ENCODE measurements at regions not wholly inside any gene's neighbourhood (a gene's known extent, or its start where the extent isn't known, plus 50 kb on each side); places are given as distances from the start of the nearest gene placed in this dataset.

DNA sequence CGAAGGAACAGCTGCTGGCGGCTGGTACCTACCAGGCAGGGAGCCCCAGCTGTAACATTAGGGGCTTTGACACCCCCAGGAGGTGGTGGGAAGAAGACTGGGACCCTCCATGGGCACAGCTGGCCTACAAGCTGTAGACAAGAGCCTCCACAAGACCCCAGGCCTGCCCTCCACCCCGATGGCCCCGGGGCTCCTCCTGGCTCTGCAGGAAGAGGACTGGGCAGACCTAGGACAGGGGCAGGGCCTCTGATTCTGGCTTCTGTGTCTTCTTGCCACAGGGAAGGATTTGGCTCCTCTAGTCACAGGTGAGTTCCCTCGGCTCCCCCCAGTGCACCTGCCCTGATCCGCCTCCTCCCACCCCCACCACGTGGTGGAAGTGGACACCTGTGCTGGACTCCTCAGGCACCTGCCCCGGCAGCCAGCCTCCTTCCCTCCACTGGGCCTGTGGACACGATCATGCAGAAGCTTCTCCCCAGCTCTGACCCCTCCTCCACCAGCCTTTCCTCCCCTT lies 53.4 kb upstream of the ODC1 start:
- no peaks in the 10 kb centered on the region for H3K9me1 ChIP-seq (ENCODE audit: control insufficient read depth, extremely low read depth, insufficient read depth, low read length)
- H4K20me1 ChIP-seq (ENCODE audit: control insufficient read depth, extremely low read depth, insufficient read depth, low read length) = no peaks in the 10 kb centered on the region
- H3K9me3 ChIP-seq (ENCODE audit: control insufficient read depth, low read depth, low read length) = no peaks in the 10 kb centered on the region
- TF ChIP-seq, protein P1, sequence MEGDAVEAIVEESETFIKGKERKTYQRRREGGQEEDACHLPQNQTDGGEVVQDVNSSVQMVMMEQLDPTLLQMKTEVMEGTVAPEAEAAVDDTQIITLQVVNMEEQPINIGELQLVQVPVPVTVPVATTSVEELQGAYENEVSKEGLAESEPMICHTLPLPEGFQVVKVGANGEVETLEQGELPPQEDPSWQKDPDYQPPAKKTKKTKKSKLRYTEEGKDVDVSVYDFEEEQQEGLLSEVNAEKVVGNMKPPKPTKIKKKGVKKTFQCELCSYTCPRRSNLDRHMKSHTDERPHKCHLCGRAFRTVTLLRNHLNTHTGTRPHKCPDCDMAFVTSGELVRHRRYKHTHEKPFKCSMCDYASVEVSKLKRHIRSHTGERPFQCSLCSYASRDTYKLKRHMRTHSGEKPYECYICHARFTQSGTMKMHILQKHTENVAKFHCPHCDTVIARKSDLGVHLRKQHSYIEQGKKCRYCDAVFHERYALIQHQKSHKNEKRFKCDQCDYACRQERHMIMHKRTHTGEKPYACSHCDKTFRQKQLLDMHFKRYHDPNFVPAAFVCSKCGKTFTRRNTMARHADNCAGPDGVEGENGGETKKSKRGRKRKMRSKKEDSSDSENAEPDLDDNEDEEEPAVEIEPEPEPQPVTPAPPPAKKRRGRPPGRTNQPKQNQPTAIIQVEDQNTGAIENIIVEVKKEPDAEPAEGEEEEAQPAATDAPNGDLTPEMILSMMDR (optimal IDR thresholded peaks at IDR 0.05 in 1 of 3, IDR thresholded peaks at IDR 0.05 in 1 of 3, conservative IDR thresholded peaks at IDR 0.05 in 1 of 3; ENCODE audit: extremely low read depth in 1 of 3, insufficient read depth in 2 of 3, low read length in 3 of 3) = no peak
- TF ChIP-seq EZH2 (IDR thresholded peaks at IDR 0.05; ENCODE audit: low read length) = no peak
- dilution Hi-C loops (cut with MboI; ENCODE audit: extremely low pct_ligation_motif_present, low sequenced_read_pairs) = no loop called here
- no peak for FAIRE-seq
- peaks cover 37% of the 10 kb centered on the region for H3K4me1 ChIP-seq (ENCODE audit: control insufficient read depth, extremely low read depth, insufficient read depth, low read length)
- no peak overlapping the region for H2AFZ ChIP-seq (ENCODE audit: control insufficient read depth, low read length)
- H3K9ac ChIP-seq (ENCODE audit: control insufficient read depth, extremely low read depth, insufficient read depth, low read length) = peak overlapping the region; percentile 35
- peak overlapping the region in 1 of 3 experiments; percentile 11 for H3K4me3 ChIP-seq (ENCODE audit: control insufficient read depth in 2 of 3, extremely low read depth in 1 of 3, insufficient read depth in 2 of 3, low read depth in 1 of 3, low read length in 3 of 3)
- DNase-seq (ENCODE audit: low read depth, low spot score) = no peak
- no peaks in the 10 kb centered on the region for H3K27me3 ChIP-seq (ENCODE audit: control insufficient read depth, extremely low read depth, insufficient read depth, low read length)
- no peak overlapping the region for H3K4me2 ChIP-seq (ENCODE audit: control insufficient read depth, extremely low read depth, insufficient read depth, low read depth, low read length)
- H3K79me2 ChIP-seq (ENCODE audit: control insufficient read depth, insufficient read depth, low read length) = no peaks in the 10 kb centered on the region
- no peak overlapping the region for H3K27ac ChIP-seq (ENCODE audit: control insufficient read depth, insufficient read depth, low read length)
- no peaks in the 10 kb centered on the region for H3K36me3 ChIP-seq (ENCODE audit: control insufficient read depth in 2 of 2, extremely low read depth in 1 of 2, insufficient read depth in 2 of 2, low read length in 2 of 2)

DNA sequence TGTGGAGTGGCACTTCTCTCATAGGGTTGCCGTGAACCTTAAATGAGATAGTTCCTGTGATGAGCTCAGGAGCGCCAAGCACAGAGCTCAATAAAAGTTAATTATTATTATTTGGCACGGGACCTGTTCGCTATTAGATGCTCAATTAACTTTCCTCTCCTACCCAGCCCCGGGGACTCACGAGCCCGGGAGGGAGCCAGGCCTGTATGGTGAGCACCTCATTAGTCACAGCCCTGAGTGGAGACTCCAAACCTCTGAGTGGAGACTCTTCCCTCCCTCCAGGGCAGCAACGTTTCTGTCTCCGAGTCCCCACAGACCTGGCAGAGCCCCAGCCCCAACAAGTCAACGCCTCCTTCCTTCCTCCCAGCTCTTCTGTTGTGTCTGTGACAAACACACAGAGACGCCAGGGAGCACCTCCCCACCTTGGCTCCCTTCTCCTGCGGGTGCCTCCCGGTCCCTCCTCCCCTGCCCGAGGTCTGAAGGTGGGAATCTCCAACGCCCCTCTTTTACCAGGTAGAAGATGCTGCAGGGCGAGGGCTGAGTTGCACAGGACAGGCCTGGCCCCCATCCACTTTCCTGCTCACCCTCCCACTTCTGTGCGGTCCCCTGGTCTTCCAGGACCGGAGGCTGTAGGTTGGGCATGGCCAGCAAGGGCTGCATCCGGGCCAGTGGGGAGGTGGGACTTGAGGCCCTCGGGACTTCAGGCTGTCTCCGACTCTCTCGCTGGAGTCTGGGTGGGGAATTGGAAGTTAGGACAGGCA lies 52.7 kb upstream of the ODC1 start:
- H3K9me1 ChIP-seq (ENCODE audit: control insufficient read depth, extremely low read depth, insufficient read depth, low read length) = no peaks in the 10 kb centered on the region
- H4K20me1 ChIP-seq (ENCODE audit: control insufficient read depth, extremely low read depth, insufficient read depth, low read length) = no peaks in the 10 kb centered on the region
- FAIRE-seq = peak; percentile 32
- H3K79me2 ChIP-seq (ENCODE audit: control insufficient read depth, insufficient read depth, low read length) = no peaks in the 10 kb centered on the region
- dilution Hi-C loops (cut with MboI; ENCODE audit: extremely low pct_ligation_motif_present, low sequenced_read_pairs) = no loop called here
- H3K9ac ChIP-seq (ENCODE audit: control insufficient read depth, extremely low read depth, insufficient read depth, low read length) = peak overlapping the region; percentile 35
- no peaks in the 10 kb centered on the region for H3K9me3 ChIP-seq (ENCODE audit: control insufficient read depth, low read depth, low read length)
- no peak overlapping the region for H3K27ac ChIP-seq (ENCODE audit: control insufficient read depth, insufficient read depth, low read length)
- peaks cover 37% of the 10 kb centered on the region for H3K4me1 ChIP-seq (ENCODE audit: control insufficient read depth, extremely low read depth, insufficient read depth, low read length)
- H3K27me3 ChIP-seq (ENCODE audit: control insufficient read depth, extremely low read depth, insufficient read depth, low read length) = no peaks in the 10 kb centered on the region
- H2AFZ ChIP-seq (ENCODE audit: control insufficient read depth, low read length) = no peak overlapping the region
- no peaks in the 10 kb centered on the region for H3K36me3 ChIP-seq (ENCODE audit: control insufficient read depth in 2 of 2, extremely low read depth in 1 of 2, insufficient read depth in 2 of 2, low read length in 2 of 2)
- peak; percentile 87 for DNase-seq (ENCODE audit: low read depth, low spot score)
- H3K4me3 ChIP-seq (ENCODE audit: control insufficient read depth in 2 of 3, extremely low read depth in 1 of 3, insufficient read depth in 2 of 3, low read depth in 1 of 3, low read length in 3 of 3) = peak overlapping the region in 1 of 3 experiments; percentile 11
- peak overlapping the region; percentile 17 for H3K4me2 ChIP-seq (ENCODE audit: control insufficient read depth, extremely low read depth, insufficient read depth, low read depth, low read length)
- TF ChIP-seq EZH2 (IDR thresholded peaks at IDR 0.05; ENCODE audit: low read length) = no peak
- TF ChIP-seq, protein P1 (optimal IDR thresholded peaks at IDR 0.05 in 1 of 3, IDR thresholded peaks at IDR 0.05 in 1 of 3, conservative IDR thresholded peaks at IDR 0.05 in 1 of 3; ENCODE audit: extremely low read depth in 1 of 3, insufficient read depth in 2 of 3, low read length in 3 of 3) = no peak

Measured in keratinocyte (primary cell).